Activated CD4-positive, CD25-positive, alpha-beta regulatory T cell treated with anti-CD3 and anti-CD28 coated beads, Interleukin-2, amount 50 U/mL, for 24 hours (primary cell): ENCODE measurements at regions not wholly inside any gene's neighbourhood (a gene's known extent, or its start where the extent isn't known, plus 50 kb on each side); places are given as distances from the start of the nearest gene placed in this dataset.

Experiments used
- ATAC-seq, 2 donors: fragments of 150-1000 bp; cut with Tn5 transposase; one replicate each; pipeline ENCODE4 v1.10.0; 2021; ENCODE audit warnings: mild to moderate bottlenecking in 1 of 2, moderate library complexity in 1 of 2

DNA sequence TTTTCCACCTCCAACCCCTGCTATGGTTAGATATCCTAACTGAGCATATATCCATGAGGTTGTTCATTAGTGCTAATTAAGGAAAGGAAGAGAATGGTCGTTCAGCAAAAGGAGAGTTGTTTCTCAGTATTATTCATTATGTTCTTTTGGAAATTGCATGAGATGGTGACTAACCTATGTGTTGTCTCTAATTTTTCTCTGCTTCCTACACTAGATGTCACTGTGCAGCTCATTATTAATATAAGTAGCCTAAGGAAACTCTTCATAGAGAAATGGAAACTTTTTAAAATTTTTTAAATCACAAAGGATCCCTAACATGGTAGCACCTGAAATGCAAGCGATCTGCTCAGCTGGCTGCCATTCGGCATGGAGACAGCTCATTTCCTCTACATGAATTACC, 67.7 kb upstream of the FAM9A start:
- no peak for ATAC-seq

DNA sequence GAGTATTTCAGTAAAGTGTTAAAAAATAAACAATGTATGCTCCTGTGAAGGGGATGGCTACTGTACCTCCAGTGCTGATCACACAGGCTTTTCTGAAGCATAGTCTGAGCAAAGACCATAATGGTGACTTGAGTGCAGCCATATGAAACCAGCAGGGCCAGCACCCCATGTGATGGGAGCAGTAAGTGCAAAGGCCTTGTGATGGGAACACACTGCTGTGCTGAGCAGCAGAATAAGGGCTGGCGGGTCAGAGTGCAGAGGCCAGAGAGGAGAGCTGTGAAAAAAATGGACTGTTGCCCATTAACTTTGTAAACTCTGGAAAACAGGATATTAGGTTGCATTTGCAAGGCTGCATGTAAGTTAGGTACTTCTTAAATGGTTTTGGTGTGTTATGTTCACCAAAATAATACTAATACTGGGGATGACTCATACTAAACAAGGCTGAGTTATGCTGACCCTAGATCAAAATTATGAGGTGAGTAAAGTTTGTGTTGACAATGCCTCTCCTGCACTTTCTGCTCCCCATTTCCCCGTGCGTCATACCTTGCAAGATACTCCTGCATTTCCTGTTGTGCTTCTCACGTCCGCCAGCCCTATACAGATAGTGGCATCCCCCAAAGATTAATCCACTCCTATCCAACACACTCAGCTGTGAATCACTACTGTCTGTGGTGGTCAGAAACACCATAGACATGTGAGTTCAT, 67.0 kb upstream of the FAM9A start:
- no peak for ATAC-seq

DNA sequence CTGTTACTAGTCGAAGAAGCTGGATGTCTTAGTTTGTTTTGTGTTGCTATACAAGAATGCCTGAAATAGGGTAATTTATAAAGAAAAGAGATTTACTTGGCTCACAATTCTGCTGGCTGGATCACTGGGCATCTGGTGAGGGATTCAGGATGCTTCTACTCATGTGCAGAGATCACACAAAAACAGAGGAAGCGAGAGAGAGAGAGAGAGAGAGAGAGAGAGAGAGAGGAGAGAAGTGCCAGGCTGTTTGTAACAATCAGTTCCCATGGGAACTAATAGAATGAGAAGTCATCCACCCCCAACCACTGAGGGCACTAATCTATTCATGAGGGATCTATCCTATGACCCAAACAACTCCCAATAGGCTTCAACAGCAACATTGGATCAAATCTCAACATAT, 66.2 kb upstream of the FAM9A start:
- ATAC-seq, result no peak

DNA sequence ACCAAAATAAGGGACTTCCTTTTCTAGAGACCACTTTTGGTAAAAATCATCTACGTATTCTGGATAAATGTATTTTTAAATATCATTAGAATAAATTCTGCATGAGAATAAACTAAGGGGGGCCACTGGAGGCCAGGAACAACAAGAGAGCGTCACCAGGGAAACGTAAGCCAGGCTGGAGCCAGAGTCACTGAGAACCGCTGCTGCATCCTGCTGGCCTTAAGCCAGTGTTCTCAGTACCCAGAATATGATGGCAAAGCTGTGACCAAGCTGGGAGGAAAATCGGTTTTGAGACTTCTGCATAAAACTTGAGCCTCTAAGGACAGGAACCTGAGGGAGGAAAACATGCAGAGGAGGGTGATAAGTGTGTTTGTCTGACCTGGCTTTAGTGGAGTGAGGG, 63.0 kb upstream of the FAM9A start:
- ATAC-seq, result no peak

DNA sequence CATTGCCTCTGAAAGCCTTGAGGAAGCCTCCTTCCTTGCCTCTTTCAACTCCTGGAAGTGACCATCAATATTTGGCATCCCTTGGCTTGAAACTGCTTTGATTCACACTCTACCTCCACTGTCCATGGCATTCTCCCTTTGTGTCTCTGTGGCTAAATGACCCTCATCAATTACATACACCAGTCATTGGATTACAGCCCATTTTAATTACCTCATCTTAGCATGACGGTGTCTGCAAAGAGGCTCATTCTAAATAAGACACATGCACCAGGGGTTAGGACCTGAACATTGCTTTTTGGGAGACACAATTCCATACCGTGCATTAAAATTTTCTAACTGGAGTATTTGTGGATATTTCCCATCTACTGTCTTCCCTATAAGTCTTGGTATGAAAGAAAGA, 60.7 kb upstream of the FAM9A start:
- no peak for ATAC-seq

DNA sequence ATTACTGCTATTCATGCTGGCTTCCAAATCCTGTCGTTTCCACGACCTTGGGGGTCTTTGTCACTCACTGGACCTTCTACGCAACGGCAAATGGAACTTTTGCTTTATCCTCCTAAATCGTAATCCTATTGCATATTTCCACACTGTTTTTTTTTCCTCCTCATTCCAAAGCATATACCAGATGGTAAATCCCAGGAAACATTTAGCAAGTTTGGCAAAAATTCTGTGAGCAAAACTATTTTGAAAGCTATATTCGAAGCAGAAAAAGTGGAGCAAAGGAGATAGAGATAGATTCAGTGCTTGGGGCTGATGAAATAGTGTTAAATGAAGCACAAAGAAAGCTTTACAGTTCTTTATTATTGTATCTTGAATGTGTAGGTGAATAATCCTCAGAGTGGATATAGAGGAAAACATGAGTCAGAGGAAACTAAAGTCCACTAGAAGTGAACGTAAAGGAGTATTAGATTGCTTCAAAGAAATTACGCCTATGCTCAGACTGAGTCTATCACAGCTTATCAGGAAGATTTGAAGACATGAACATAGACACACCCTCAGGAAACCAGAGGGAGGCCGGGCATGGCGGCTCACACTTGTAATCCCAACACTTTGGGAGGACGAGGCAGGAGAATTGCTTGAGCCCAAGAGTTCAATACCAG, 50.2 kb upstream of the FAM9A start:
- no peak for ATAC-seq
